HL-60 (cell line): ENCODE measurements at regions not wholly inside any gene's neighbourhood (a gene's known extent, or its start where the extent isn't known, plus 50 kb on each side); places are given as distances from the start of the nearest gene placed in this dataset.
"Not testable (repeated sequence)": the region's sequence is repeated elsewhere in the genome, so short reads cannot be mapped to it uniquely, and the experiment has no call there.

Experiments
- DNase-seq, 2 experiments: peaks; one replicate each; pipeline ENCODE4 v3.0.0-alpha.2; 2010 to 2020; ENCODE audit warnings: low read depth in 1 of 2, low spot score in 1 of 2
- H3K27ac ChIP-seq: fragments of 250-450 bp; sonication (Bioruptor Pico); replicated peaks from 2 replicates; pipeline ENCODE4 v1.5.1; 2020; ENCODE audit warnings: mild to moderate bottlenecking, moderate library complexity
- H3K27me3 ChIP-seq: fragments of 250-450 bp; sonication (Bioruptor Pico); 2 replicates; pipeline ENCODE4 v1.5.1; 2021; ENCODE audit warnings: mild to moderate bottlenecking, moderate library complexity; ENCODE audit not compliant: insufficient read depth, poor library complexity, severe bottlenecking
- H3K4me3 ChIP-seq: replicated peaks from 2 replicates; pipeline ENCODE4 v1.5.1; 2011; ENCODE audit warnings: mild to moderate bottlenecking, control low read depth, low read length; ENCODE audit not compliant: insufficient read depth
- CTCF ChIP-seq: IDR thresholded peaks from one replicate; pipeline ENCODE4 v1.5.1; 2011; ENCODE audit warnings: low read length, control low read depth, inconsistent platforms; ENCODE audit not compliant: insufficient read depth
- GABPA ChIP-seq: IDR thresholded peaks from 2 replicates; pipeline ENCODE4 v1.6.1; 2012; ENCODE audit warnings: low read depth
- POLR2AphosphoS5 ChIP-seq: IDR thresholded peaks from 2 replicates; pipeline ENCODE4 v1.6.1; 2012; ENCODE audit warnings: low read depth
- REST ChIP-seq: IDR thresholded peaks from 2 replicates; pipeline ENCODE4 v1.6.1; 2012; ENCODE audit warnings: low read depth; ENCODE audit not compliant: insufficient replicate concordance
- SPI1 ChIP-seq: IDR thresholded peaks from 2 replicates; pipeline ENCODE4 v1.6.1; 2012; ENCODE audit warnings: low read depth, mild to moderate bottlenecking, borderline replicate concordance

DNA sequence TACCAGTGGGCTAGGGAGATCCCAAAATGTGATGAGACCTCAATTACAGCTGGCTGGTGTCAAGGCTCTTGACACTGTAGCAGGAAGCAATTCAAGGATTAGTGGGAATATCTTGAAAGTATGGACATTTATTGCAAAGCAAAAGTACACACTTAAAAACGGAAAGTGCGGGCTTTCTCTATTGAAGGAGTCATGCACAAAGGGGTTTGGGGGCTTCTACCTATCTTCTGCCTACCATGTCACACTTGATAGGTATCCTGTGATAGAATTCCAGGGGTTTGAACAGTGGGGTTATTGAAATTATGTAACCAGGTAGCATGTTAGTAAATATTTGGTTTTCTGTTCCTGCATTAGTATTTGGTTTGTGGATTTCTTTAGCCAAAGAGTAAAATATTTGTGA lies 1652.1 kb upstream of the DDX18 start:
- DNase-seq: no peak
- no peaks in the 10 kb centered on the region for H3K27me3 ChIP-seq
- H3K4me3 ChIP-seq: no peak overlapping the region
- no peak for TF ChIP-seq SPI1
- no peak for TF ChIP-seq REST
- TF ChIP-seq GABPA: no peak
- no peak overlapping the region for H3K27ac ChIP-seq

DNA sequence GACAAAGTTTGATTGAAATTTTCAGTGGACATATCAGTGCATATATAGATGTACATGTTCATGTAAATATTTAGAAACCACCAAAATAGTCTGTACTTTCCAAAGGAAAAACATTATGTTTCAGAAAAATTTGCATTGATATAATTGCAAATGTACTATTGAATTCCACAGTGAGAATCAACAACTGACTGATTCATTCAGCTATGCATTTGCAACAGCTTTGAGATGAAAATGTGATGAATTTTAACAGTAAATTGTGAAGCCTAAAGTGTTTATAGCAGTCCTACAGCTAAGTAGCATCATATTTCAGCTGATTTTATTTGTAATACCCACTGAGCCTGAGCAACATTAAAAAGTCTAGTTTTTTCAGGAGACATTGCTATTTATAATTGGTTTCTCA lies 1647.4 kb upstream of the DDX18 start:
- TF ChIP-seq POLR2AphosphoS5: no peak
- TF ChIP-seq CTCF: no peak
- TF ChIP-seq SPI1: no peak
- TF ChIP-seq REST: no peak
- TF ChIP-seq GABPA: no peak
- H3K27me3 ChIP-seq: no peaks in the 10 kb centered on the region
- DNase-seq: no peak
- no peak overlapping the region for H3K4me3 ChIP-seq
- H3K27ac ChIP-seq: no peak overlapping the region

- Histone ChIP-seq H3K27ac (no peak overlapping the region), H3K4me3 (no peak overlapping the region), H3K27me3 (no peaks in the 10 kb centered on the region)
- no peak for DNase-seq
- TF ChIP-seq REST (no peak), CTCF (no peak), POLR2AphosphoS5 (no peak), SPI1 (no peak), GABPA (no peak)
These were observed 1634.4 kb upstream of the DDX18 start for GRCh38 chr2:116180072-116180471.

DNA sequence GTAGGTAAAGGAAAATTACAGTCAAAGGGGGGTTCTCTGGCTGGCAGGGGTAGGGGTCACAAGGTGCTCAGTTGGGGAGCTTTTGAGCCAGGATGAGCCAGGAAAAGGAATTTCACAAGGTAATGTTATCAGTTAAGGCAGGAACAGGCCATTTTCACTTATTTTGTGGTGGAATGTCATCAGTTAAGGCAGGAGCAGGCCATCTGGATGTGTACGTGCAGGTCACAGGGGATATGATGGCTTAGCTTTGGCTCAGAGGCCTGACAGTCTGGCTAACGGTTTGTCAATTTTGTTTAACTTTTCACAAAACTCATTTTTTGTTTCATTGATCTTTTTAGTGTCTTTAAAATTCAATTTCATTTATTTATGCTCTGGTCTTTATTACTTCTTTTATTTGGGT lies 1623.8 kb upstream of the DDX18 start:
- not testable (repeated sequence) for DNase-seq, H3K27me3 ChIP-seq, H3K27ac ChIP-seq, H3K4me3 ChIP-seq
